ENCODE measurements at regions not wholly inside any gene's neighbourhood (a gene's known extent, or its start where the extent isn't known, plus 50 kb on each side); places are given as distances from the start of the nearest gene placed in this dataset.

DNA sequence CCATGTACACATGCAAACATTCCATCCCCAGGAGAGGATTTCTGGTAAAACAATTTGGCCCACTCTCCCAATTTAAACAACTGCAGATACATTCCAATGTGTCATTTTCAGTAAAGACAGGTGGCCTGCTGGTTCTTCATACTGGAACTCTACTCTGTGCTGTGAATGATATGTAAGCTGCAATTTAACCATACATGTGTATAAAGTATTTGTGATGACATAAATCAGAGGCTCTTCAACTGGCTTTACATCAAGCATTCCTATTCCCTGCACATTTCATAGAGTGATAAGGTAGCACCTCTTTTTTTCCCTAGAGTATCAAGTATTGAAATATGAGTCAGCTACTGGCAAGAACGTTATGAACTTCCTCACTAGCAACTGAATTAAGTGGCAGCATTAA is 649.5 kb upstream of the ADGRL2 start:
- POLR2A ChIA-PET = no interaction called here
- no peaks in the 10 kb centered on the region for H3K4me1 ChIP-seq (ENCODE audit: control insufficient read depth, insufficient read depth, low read length)
- H3K9me3 ChIP-seq (ENCODE audit: control insufficient read depth, insufficient read depth, low read depth, low read length) = no peaks in the 10 kb centered on the region
- H3K27me3 ChIP-seq (ENCODE audit: control insufficient read depth, insufficient read depth, low read length) = no peaks in the 10 kb centered on the region
- CTCF ChIA-PET = no interaction called here
- TF ChIP-seq POLR2AphosphoS5 (IDR thresholded peaks at IDR 0.05; ENCODE audit: low read depth, low read length) (no peak), TCF7L2 (IDR thresholded peaks at IDR 0.05; ENCODE audit: low read depth, low read length) (no peak), SIN3A (IDR thresholded peaks at IDR 0.05; ENCODE audit: borderline replicate concordance, insufficient read depth, low read depth, low read length) (no peak)
- TF ChIP-seq, protein P1, sequence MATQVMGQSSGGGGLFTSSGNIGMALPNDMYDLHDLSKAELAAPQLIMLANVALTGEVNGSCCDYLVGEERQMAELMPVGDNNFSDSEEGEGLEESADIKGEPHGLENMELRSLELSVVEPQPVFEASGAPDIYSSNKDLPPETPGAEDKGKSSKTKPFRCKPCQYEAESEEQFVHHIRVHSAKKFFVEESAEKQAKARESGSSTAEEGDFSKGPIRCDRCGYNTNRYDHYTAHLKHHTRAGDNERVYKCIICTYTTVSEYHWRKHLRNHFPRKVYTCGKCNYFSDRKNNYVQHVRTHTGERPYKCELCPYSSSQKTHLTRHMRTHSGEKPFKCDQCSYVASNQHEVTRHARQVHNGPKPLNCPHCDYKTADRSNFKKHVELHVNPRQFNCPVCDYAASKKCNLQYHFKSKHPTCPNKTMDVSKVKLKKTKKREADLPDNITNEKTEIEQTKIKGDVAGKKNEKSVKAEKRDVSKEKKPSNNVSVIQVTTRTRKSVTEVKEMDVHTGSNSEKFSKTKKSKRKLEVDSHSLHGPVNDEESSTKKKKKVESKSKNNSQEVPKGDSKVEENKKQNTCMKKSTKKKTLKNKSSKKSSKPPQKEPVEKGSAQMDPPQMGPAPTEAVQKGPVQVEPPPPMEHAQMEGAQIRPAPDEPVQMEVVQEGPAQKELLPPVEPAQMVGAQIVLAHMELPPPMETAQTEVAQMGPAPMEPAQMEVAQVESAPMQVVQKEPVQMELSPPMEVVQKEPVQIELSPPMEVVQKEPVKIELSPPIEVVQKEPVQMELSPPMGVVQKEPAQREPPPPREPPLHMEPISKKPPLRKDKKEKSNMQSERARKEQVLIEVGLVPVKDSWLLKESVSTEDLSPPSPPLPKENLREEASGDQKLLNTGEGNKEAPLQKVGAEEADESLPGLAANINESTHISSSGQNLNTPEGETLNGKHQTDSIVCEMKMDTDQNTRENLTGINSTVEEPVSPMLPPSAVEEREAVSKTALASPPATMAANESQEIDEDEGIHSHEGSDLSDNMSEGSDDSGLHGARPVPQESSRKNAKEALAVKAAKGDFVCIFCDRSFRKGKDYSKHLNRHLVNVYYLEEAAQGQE (IDR thresholded peaks at IDR 0.05; ENCODE audit: insufficient read depth in 1 of 2, low read depth in 2 of 2, low read length in 1 of 2) = no peak
- TF ChIP-seq, protein P2, sequence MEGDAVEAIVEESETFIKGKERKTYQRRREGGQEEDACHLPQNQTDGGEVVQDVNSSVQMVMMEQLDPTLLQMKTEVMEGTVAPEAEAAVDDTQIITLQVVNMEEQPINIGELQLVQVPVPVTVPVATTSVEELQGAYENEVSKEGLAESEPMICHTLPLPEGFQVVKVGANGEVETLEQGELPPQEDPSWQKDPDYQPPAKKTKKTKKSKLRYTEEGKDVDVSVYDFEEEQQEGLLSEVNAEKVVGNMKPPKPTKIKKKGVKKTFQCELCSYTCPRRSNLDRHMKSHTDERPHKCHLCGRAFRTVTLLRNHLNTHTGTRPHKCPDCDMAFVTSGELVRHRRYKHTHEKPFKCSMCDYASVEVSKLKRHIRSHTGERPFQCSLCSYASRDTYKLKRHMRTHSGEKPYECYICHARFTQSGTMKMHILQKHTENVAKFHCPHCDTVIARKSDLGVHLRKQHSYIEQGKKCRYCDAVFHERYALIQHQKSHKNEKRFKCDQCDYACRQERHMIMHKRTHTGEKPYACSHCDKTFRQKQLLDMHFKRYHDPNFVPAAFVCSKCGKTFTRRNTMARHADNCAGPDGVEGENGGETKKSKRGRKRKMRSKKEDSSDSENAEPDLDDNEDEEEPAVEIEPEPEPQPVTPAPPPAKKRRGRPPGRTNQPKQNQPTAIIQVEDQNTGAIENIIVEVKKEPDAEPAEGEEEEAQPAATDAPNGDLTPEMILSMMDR (IDR thresholded peaks at IDR 0.05) = no peak
- no peak for DNase-seq (ENCODE audit: low read depth, low spot score)
- intact Hi-C loops (cut with micrococcal nuclease; ENCODE audit: unreplicated experiment) (no loop called here), in situ Hi-C loops (cut with HindIII; ENCODE audit: low pct_unique_long_range_greater_than_20kb, low sequenced_read_pairs) (no loop called here)
- no peak for ATAC-seq
- H3K36me3 ChIP-seq (ENCODE audit: control insufficient read depth, insufficient read depth, low read length) = no peaks in the 10 kb centered on the region
- BruUV-seq (replicated peaks) = no TSS peak
- H3K27ac ChIP-seq (ENCODE audit: low read length) = no peak overlapping the region
- H3K4me3 ChIP-seq (ENCODE audit: low read depth in 2 of 2, low read length in 2 of 2) = no peak overlapping the region

DNA sequence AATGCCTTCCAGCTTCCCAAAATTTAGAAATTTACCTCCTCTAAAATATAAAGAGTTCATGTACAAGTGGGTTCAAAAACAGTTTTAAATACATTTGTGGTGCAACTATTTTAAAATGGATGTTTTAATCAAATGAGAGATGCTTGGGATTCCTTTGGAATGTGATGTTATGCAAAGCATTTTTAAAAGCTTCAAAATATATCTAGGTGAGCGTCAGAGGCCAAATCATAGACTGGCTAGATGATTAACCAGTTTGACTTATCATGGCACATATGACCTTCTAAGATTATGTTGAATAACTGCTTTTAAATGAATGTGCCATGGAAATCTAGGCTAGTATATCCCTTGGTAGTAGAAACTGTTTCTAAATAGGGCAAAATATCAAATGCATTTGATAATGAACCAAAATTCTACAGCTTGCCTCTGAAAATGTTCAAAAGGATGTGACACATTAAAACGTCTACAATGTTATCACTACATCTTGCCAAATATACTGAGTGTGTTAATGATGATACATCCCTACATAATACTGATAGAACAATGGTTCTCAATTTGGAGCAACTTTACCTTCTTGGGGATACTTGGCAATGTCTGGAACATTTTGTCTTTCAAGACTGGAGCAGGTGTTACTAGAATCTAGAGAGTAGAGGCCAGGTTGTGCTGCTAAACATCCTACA is 650.9 kb upstream of the ADGRL2 start:
- intact Hi-C loops (cut with micrococcal nuclease; ENCODE audit: unreplicated experiment) = no loop called here
- TF ChIP-seq TCF7L2 (IDR thresholded peaks at IDR 0.05; ENCODE audit: low read depth, low read length) (no peak), SIN3A (IDR thresholded peaks at IDR 0.05; ENCODE audit: borderline replicate concordance, insufficient read depth, low read depth, low read length) (no peak), POLR2AphosphoS5 (IDR thresholded peaks at IDR 0.05; ENCODE audit: low read depth, low read length) (no peak)
- TF ChIP-seq, protein P1 (IDR thresholded peaks at IDR 0.05; ENCODE audit: insufficient read depth in 1 of 2, low read depth in 2 of 2, low read length in 1 of 2) = no peak
- TF ChIP-seq, protein P2 (IDR thresholded peaks at IDR 0.05) = no peak
- ChIA-PET CTCF (no interaction called here), POLR2A (no interaction called here)
- H3K4me3 ChIP-seq (ENCODE audit: low read depth in 2 of 2, low read length in 2 of 2) = no peak overlapping the region
- ATAC-seq (no peak), DNase-seq (ENCODE audit: low read depth, low spot score) (no peak)
- no peaks in the 10 kb centered on the region for H3K27me3 ChIP-seq (ENCODE audit: control insufficient read depth, insufficient read depth, low read length)
- no peak overlapping the region for H3K27ac ChIP-seq (ENCODE audit: low read length)
- no peaks in the 10 kb centered on the region for H3K9me3 ChIP-seq (ENCODE audit: control insufficient read depth, insufficient read depth, low read depth, low read length)
- BruUV-seq (replicated peaks) = no TSS peak
- H3K4me1 ChIP-seq (ENCODE audit: control insufficient read depth, insufficient read depth, low read length) = no peaks in the 10 kb centered on the region
- no peaks in the 10 kb centered on the region for H3K36me3 ChIP-seq (ENCODE audit: control insufficient read depth, insufficient read depth, low read length)
- in situ Hi-C loops (cut with HindIII; ENCODE audit: low pct_unique_long_range_greater_than_20kb, low sequenced_read_pairs) = no loop called here

Measured in Panc1 (cell line).